ENCODE measurements at regions not wholly inside any gene's neighbourhood (a gene's known extent, or its start where the extent isn't known, plus 50 kb on each side); places are given as distances from the start of the nearest gene placed in this dataset.
"Not testable (repeated sequence)": the region's sequence is repeated elsewhere in the genome, so short reads cannot be mapped to it uniquely, and the experiment has no call there.

DNA sequence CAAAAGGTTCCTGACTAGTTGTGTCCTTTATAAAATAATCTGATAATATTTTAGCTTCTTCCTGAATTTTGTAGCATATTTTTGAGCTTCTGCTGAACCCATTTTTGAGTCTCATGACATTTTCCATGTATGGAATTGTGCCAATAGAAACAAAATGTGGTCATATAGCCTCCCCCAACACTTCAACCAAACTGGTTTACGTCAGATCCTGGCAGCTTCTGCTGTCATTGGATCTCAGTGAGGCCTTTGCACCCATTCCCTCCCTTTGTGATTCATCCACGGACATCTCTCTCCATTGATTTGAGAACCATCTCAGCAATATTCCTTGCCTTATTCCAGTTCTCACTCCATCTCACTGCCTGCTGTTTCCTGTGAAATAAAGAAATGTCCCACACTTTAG, 128.0 kb downstream of the GPCPD1 start:
- Histone ChIP-seq H3K4me1 (ENCODE audit: insufficient read depth, insufficient read length) (no peaks in the 10 kb centered on the region), H3K27me3 (ENCODE audit: insufficient read depth, insufficient read length) (no peaks in the 10 kb centered on the region), H3K9ac (ENCODE audit: insufficient read length, low read depth) (no peak overlapping the region), H3K4me3 (ENCODE audit: insufficient read length, low read depth) (no peak overlapping the region), H3K9me3 (ENCODE audit: insufficient read depth, low read length) (no peaks in the 10 kb centered on the region), H3K36me3 (ENCODE audit: insufficient read depth, insufficient read length, low read length) (no peaks in the 10 kb centered on the region)
- DNase-seq (ENCODE audit: low read depth, low spot score) = no peak
- TF ChIP-seq ZNF274 (IDR thresholded peaks at IDR 0.05; ENCODE audit: low read depth, low read length) = no peak
- TF ChIP-seq SUZ12 (IDR thresholded peaks at IDR 0.05; ENCODE audit: extremely low read depth, insufficient read depth, insufficient read length) = no peak
- TF ChIP-seq YY1 (IDR thresholded peaks at IDR 0.05; ENCODE audit: insufficient read depth, insufficient read length) = no peak

DNA sequence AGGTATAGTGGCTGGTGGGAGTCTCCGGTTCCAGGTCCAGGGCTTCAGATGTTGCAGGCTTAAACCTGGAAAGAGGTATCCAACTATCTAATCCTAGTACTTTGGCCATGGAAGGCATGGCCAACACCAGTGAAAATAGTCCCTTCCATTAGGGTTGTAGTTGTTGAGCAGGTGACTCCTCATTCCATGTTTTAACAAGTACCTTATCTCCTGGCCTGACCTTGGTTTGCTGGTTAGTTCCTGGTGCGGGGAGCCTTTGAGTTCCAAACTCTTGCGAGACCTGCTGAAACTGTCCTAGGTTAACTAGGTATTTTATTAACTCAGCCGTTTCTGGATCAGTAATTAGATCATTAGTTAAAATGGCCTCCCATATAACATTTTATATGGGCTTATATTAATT, 128.9 kb downstream of the GPCPD1 start:
- H3K27me3 ChIP-seq (ENCODE audit: insufficient read depth, insufficient read length) = no peaks in the 10 kb centered on the region
- no peaks in the 10 kb centered on the region for H3K36me3 ChIP-seq (ENCODE audit: insufficient read depth, insufficient read length, low read length)

DNA sequence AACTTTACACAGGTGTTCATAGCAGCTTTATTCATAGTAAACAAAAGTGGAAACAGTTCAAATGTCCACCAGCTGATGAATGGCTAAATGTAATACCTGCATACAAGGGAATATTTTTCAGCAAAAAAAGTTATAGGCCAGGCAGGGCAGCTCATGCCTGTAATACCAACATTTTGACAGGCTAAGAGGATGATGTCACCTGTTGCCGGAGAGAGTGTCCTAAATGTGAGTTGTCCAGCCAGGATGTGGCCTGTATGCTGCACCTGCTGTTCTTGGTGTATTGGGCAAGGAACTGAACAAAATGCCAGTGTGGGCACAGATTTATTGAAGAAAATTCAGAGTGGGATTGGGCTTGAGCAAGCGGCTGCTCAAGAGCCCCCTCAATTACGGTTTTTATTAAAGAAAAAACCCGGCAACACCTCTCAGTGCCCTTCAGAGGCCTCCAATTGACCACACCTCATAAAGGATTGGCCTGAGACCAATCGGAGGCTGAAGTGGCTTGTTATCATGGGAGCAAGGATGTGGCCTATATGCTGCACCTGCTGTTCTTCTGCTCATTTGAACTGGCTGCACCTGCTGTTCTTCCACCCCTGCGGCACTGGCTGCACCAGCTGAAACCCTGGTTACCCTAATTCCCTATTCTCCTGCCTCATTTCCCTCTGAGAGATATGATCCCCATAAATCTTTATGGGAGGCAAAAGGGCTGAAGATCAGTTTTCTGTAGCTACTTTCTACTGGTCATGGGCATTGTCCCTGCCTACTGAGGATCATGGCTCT, 129.8 kb downstream of the GPCPD1 start:
- H3K9me3 ChIP-seq (ENCODE audit: insufficient read depth, low read length) = no peaks in the 10 kb centered on the region
- no peak for DNase-seq (ENCODE audit: low read depth, low spot score)
- no peak overlapping the region for H3K9ac ChIP-seq (ENCODE audit: insufficient read length, low read depth)
- H3K4me3 ChIP-seq (ENCODE audit: insufficient read length, low read depth) = no peak overlapping the region
- H3K4me1 ChIP-seq (ENCODE audit: insufficient read depth, insufficient read length) = no peaks in the 10 kb centered on the region
- H3K27me3 ChIP-seq (ENCODE audit: insufficient read depth, insufficient read length) = no peaks in the 10 kb centered on the region
- TF ChIP-seq YY1 (IDR thresholded peaks at IDR 0.05; ENCODE audit: insufficient read depth, insufficient read length) (no peak), SUZ12 (IDR thresholded peaks at IDR 0.05; ENCODE audit: extremely low read depth, insufficient read depth, insufficient read length) (no peak), ZNF274 (IDR thresholded peaks at IDR 0.05; ENCODE audit: low read depth, low read length) (no peak)
- H3K36me3 ChIP-seq (ENCODE audit: insufficient read depth, insufficient read length, low read length) = no peaks in the 10 kb centered on the region

More for the DNA sequence above, 128.9 kb downstream of the GPCPD1 start:
- H3K9ac ChIP-seq (ENCODE audit: insufficient read length, low read depth) = no peak overlapping the region
- no peak for TF ChIP-seq YY1 (IDR thresholded peaks at IDR 0.05; ENCODE audit: insufficient read depth, insufficient read length)
- TF ChIP-seq SUZ12 (IDR thresholded peaks at IDR 0.05; ENCODE audit: extremely low read depth, insufficient read depth, insufficient read length) = no peak
- no peak for TF ChIP-seq ZNF274 (IDR thresholded peaks at IDR 0.05; ENCODE audit: low read depth, low read length)
- H3K9me3 ChIP-seq (ENCODE audit: insufficient read depth, low read length) = no peaks in the 10 kb centered on the region
- DNase-seq (ENCODE audit: low read depth, low spot score) = no peak
- no peaks in the 10 kb centered on the region for H3K4me1 ChIP-seq (ENCODE audit: insufficient read depth, insufficient read length)
- no peak overlapping the region for H3K4me3 ChIP-seq (ENCODE audit: insufficient read length, low read depth)

DNA sequence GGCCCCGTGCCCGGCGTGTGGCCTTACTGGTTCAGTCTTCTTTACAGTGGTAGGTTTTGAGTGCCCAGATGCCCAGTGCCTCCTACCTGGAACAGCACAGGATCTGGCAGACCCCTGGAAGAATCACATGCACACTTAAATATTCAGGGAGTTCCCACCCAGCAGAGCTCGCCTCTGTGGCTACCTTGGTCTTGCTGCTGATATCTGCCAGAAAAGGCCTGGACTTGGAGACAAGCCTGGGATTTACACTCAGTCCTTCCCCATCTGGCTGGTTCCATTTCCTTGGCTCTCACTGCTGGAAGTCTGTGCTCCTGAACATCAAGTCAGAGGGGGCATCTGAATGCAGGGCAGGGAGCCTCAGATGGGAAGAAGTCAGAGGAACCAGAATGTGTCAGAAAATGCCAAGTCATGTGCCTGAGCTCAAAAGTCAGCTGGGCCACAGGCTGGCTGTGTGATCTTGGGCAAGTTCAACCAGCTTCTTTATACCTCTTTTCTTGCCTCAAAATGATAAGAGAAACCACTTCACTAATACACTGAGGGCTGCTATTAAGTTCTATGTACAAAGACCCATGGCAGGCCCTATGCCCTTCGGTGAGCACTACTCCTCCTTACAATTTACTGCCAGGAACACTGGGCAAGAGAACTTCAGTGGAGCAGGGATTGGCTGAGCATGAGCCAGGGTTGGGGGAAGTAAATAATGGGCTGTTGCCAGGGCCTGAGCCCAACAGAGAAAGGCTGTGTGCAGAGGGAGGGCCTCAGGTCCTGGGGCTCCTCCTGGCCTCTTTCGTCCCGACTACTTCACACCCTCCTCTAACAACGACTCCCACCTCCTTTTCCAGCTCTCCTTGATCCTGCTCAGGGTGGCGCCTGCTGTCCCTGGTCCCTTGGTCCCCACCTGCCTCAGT, 135.9 kb downstream of the GPCPD1 start:
- DNase-seq (ENCODE audit: low read depth, low spot score) = no peak
- H3K4me3 ChIP-seq (ENCODE audit: insufficient read length, low read depth) = no peak overlapping the region
- H3K9ac ChIP-seq (ENCODE audit: insufficient read length, low read depth) = no peak overlapping the region
- no peaks in the 10 kb centered on the region for H3K4me1 ChIP-seq (ENCODE audit: insufficient read depth, insufficient read length)
- TF ChIP-seq SUZ12 (IDR thresholded peaks at IDR 0.05; ENCODE audit: extremely low read depth, insufficient read depth, insufficient read length) (no peak), YY1 (IDR thresholded peaks at IDR 0.05; ENCODE audit: insufficient read depth, insufficient read length) (no peak), ZNF274 (IDR thresholded peaks at IDR 0.05; ENCODE audit: low read depth, low read length) (no peak)
- H3K9me3 ChIP-seq (ENCODE audit: insufficient read depth, low read length) = no peaks in the 10 kb centered on the region
- H3K36me3 ChIP-seq (ENCODE audit: insufficient read depth, insufficient read length, low read length) = no peaks in the 10 kb centered on the region
- H3K27me3 ChIP-seq (ENCODE audit: insufficient read depth, insufficient read length) = no peaks in the 10 kb centered on the region

GRCh38 chr20:5471866-5472265, 138.9 kb downstream of the GPCPD1 start:
- not testable (repeated sequence) for H3K27me3 ChIP-seq (ENCODE audit: insufficient read depth, insufficient read length); H3K9ac ChIP-seq (ENCODE audit: insufficient read length, low read depth); DNase-seq (ENCODE audit: low read depth, low spot score); H3K9me3 ChIP-seq (ENCODE audit: insufficient read depth, low read length); H3K36me3 ChIP-seq (ENCODE audit: insufficient read depth, insufficient read length, low read length); H3K4me3 ChIP-seq (ENCODE audit: insufficient read length, low read depth); H3K4me1 ChIP-seq (ENCODE audit: insufficient read depth, insufficient read length)

- Histone ChIP-seq H3K9me3 (ENCODE audit: insufficient read depth, low read length) (no peaks in the 10 kb centered on the region), H3K9ac (ENCODE audit: insufficient read length, low read depth) (no peak overlapping the region), H3K4me3 (ENCODE audit: insufficient read length, low read depth) (no peak overlapping the region), H3K36me3 (ENCODE audit: insufficient read depth, insufficient read length, low read length) (no peaks in the 10 kb centered on the region), H3K27me3 (ENCODE audit: insufficient read depth, insufficient read length) (no peaks in the 10 kb centered on the region), H3K4me1 (ENCODE audit: insufficient read depth, insufficient read length) (no peaks in the 10 kb centered on the region)
- DNase-seq (ENCODE audit: low read depth, low spot score) = no peak
- TF ChIP-seq YY1 (IDR thresholded peaks at IDR 0.05; ENCODE audit: insufficient read depth, insufficient read length) (no peak), SUZ12 (IDR thresholded peaks at IDR 0.05; ENCODE audit: extremely low read depth, insufficient read depth, insufficient read length) (no peak), ZNF274 (IDR thresholded peaks at IDR 0.05; ENCODE audit: low read depth, low read length) (no peak)
These were observed 139.4 kb downstream of the GPCPD1 start for GRCh38 chr20:5471368-5471767.

DNA sequence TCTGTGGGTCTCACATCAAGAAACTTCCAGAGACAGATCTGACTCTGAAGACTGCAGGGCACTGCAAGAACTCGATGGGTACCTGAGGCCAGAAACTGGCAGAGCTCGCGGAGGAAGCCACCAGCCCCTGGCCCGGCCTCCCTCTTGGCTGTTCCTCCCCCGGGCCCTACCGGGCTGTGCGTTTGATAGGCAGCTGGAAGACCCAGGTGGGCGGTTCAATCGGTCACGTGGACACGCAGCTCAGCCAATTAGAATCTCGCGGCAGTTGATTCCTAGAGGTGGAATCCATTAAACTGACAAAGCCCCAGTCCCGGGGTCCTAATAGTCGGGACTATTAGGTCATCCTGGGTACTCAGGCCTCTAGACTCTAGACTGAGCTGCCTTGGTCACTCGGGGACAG, 139.9 kb downstream of the GPCPD1 start:
- DNase-seq (ENCODE audit: low read depth, low spot score) = no peak
- Histone ChIP-seq H3K4me3 (ENCODE audit: insufficient read length, low read depth) (no peak overlapping the region), H3K9me3 (ENCODE audit: insufficient read depth, low read length) (no peaks in the 10 kb centered on the region), H3K27me3 (ENCODE audit: insufficient read depth, insufficient read length) (no peaks in the 10 kb centered on the region), H3K36me3 (ENCODE audit: insufficient read depth, insufficient read length, low read length) (no peaks in the 10 kb centered on the region), H3K9ac (ENCODE audit: insufficient read length, low read depth) (no peak overlapping the region), H3K4me1 (ENCODE audit: insufficient read depth, insufficient read length) (no peaks in the 10 kb centered on the region)
- TF ChIP-seq ZNF274 (IDR thresholded peaks at IDR 0.05; ENCODE audit: low read depth, low read length) (no peak), YY1 (IDR thresholded peaks at IDR 0.05; ENCODE audit: insufficient read depth, insufficient read length) (no peak), SUZ12 (IDR thresholded peaks at IDR 0.05; ENCODE audit: extremely low read depth, insufficient read depth, insufficient read length) (no peak)
